Pancreas (tissue), 10 donors: ENCODE measurements at regions not wholly inside any gene's neighbourhood (a gene's known extent, or its start where the extent isn't known, plus 50 kb on each side); places are given as distances from the start of the nearest gene placed in this dataset.

ENCODE experiments used
- ATAC-seq, 4 donors: fragments of 200-7000 bp; cut with Tn5 transposase; one replicate each; pipeline versions ENCODE4 v1.8.0 to v1.9.1; 2020; ENCODE audit warnings: mild to moderate bottlenecking in 4 of 4, moderate library complexity in 4 of 4
- DNase-seq, 6 donors: peaks; one replicate each; pipeline ENCODE4 v3.0.0-alpha.2; 2020
- FAIRE-seq: peaks from 2 replicates; lab custom pipeline; 2012; peaks lifted over from hg19 to GRCh38; lab: Jason Lieb, UNC
- H3K27ac ChIP-seq, 4 donors: fragments of 200-600 bp; sonication (generic); 1 replicate in 3 of 4; 2 replicates in 1 of 4; pipeline versions ENCODE4 v1.5.0 to v1.8.0; 2020
- H3K27me3 ChIP-seq, 4 donors: fragments of 200-600 bp; one replicate each; pipeline ENCODE4 v1.8.0; 2021
- H3K36me3 ChIP-seq, 3 donors: fragments of 200-600 bp; sonication (generic) in 1 of 3; one replicate each; pipeline versions ENCODE4 v1.5.0 to v1.8.0; 2020 to 2021
- H3K4me1 ChIP-seq, 3 donors: fragments of 200-600 bp; one replicate each; pipeline ENCODE4 v1.8.0; 2021
- H3K4me3 ChIP-seq, 4 donors: fragments of 200-600 bp; sonication (generic) in 2 of 4; one replicate each; pipeline versions ENCODE4 v1.5.0 to v1.8.0; 2020 to 2021
- H3K9me3 ChIP-seq, 4 donors: fragments of 200-600 bp; one replicate each; pipeline ENCODE4 v1.8.0; 2021
- WGBS, 2 donors: extraction: QIAGEN DNeasy Blood & Tissue Kit; methylation state at CpG; one replicate each; pipeline ENCODE4 v1.1.7; 2013; 5-methylcytosine and 5-hydroxymethylcytosine counted together
- intact Hi-C, 3 donors: fragments of 100-400 bp; cut with DNase I; formaldehyde crosslinking; loops; one replicate each; pipeline versions ENCODE4 v1.11.1 to v1.14.2; 2022
- TF ChIP-seq, protein P1 (sequence below), 4 donors: fragments of 200-600 bp; sonication (generic) in 3 of 4; IDR thresholded peaks; one replicate each; pipeline versions ENCODE4 v1.5.0 to v1.8.0; 2021; ENCODE audit warnings: antibody characterized with exemption in 4 of 4
- donor health status: healthy with polysubstance abuse.
- donor health status: DM: no; HTN: no; CAD: no; lungs with moderate emphysema.
- donor health status: DM: no; HTN: no; CAD: no.
- donor health status: control.
- donor health status: control.
- donor health status: Bipolar disorder and iron deficiency.
- donor health status: DM: yes; HTN: yes; CAD: no.
- donor health status: DM: no; HTN: no; CAD: no.
- donor health status: DM: no; HTN: no; CAD: no.
- donor health status: DM: yes; HTN: yes; CAD: no.

DNA sequence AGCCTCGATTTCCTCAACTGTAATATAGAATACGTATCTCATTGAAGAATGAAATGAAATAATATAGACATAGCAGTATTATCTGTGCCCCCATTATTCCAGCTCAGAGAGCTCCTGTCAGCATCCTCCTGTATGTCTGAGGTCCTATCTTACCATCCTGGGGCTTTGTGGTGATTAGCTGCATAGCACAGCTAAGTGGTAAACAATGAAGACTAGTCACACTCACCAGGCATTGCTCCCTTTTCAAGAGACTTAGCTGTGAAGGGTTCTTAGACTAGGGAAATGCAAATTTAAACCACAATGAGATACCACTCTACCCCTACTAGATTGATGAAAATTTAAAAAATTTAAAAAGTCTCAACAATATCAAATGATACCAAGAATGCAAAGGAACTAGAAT is 172.9 kb downstream of the SLC39A8 start:
- DNase-seq (no peak), ATAC-seq (no peak), FAIRE-seq (no peak)
- intact Hi-C loops: no loop called here
- TF ChIP-seq, protein P1, sequence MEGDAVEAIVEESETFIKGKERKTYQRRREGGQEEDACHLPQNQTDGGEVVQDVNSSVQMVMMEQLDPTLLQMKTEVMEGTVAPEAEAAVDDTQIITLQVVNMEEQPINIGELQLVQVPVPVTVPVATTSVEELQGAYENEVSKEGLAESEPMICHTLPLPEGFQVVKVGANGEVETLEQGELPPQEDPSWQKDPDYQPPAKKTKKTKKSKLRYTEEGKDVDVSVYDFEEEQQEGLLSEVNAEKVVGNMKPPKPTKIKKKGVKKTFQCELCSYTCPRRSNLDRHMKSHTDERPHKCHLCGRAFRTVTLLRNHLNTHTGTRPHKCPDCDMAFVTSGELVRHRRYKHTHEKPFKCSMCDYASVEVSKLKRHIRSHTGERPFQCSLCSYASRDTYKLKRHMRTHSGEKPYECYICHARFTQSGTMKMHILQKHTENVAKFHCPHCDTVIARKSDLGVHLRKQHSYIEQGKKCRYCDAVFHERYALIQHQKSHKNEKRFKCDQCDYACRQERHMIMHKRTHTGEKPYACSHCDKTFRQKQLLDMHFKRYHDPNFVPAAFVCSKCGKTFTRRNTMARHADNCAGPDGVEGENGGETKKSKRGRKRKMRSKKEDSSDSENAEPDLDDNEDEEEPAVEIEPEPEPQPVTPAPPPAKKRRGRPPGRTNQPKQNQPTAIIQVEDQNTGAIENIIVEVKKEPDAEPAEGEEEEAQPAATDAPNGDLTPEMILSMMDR (IDR thresholded peaks at IDR 0.05): no peak
- no peaks in the 10 kb centered on the region for H3K9me3 ChIP-seq
- H3K27ac ChIP-seq: no peak overlapping the region
- H3K4me3 ChIP-seq: no peak overlapping the region
- 66 to 74% methylated on average over 2 of the region's 2 CpGs for WGBS, 2 donors
- no peaks in the 10 kb centered on the region for H3K27me3 ChIP-seq
- no peaks in the 10 kb centered on the region for H3K4me1 ChIP-seq
- no peaks in the 10 kb centered on the region for H3K36me3 ChIP-seq

DNA sequence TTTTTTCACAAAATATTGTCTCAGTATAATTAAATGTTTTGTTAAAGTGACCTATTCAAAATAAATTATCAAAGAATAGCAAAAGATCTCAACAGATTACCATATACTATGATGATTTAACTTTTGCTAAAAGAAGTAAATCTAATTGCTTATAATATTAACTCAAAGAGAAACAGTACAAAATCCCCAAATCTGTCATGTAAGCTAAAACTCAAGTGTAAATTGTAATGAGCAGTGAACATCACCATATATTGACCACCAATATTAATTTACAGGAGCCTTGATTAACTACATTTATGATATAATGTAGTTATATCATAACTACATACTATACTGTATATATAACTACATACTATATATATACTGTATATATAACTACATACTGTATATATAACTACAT is 174.4 kb downstream of the SLC39A8 start:
- intact Hi-C loops: no loop called here
- DNase-seq (no peak), ATAC-seq (no peak), FAIRE-seq (peak; percentile 85)
- Histone ChIP-seq H3K4me3 (no peak overlapping the region), H3K27me3 (no peaks in the 10 kb centered on the region), H3K36me3 (no peaks in the 10 kb centered on the region), H3K9me3 (no peaks in the 10 kb centered on the region), H3K27ac (no peak overlapping the region), H3K4me1 (no peaks in the 10 kb centered on the region)
- TF ChIP-seq, protein P1 (IDR thresholded peaks at IDR 0.05): no peak

DNA sequence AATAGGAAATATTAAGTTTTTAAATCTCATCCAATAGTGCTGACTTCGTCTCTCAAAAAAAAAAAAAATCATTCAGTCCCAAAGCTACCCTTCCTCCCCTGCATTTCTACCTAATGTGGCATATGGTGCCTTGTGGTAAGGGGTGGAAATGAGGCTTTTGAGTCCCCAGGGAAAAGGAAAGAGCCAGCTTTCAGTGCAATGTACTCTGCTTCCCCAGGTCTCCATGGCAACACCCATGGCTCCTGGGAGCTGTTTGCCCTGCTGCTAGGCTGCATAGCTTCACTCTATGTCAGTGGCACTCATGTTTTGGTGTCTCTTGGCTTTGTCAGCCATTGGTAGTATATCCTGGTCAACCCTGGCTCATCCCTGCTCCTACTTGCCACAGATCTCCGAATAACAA is 175.9 kb downstream of the SLC39A8 start:
- no peak for FAIRE-seq
- 56 to 61% methylated on average over 2 of the region's 2 CpGs for WGBS, 2 donors

GRCh38 chr4:102168580-102168979 is 176.7 kb downstream of the SLC39A8 start:
- WGBS, 2 donors: 75 to 76% methylated on average over 4 of the region's 4 CpGs
- intact Hi-C loops: no loop called here
- DNase-seq (no peak), FAIRE-seq (no peak), ATAC-seq (no peak)
- Histone ChIP-seq H3K27me3 (no peaks in the 10 kb centered on the region), H3K27ac (no peak overlapping the region), H3K4me1 (no peaks in the 10 kb centered on the region), H3K4me3 (no peak overlapping the region), H3K9me3 (no peaks in the 10 kb centered on the region), H3K36me3 (no peaks in the 10 kb centered on the region)
- TF ChIP-seq, protein P1 (IDR thresholded peaks at IDR 0.05): no peak

More for the DNA sequence above, 175.9 kb downstream of the SLC39A8 start:
- no peaks in the 10 kb centered on the region for H3K4me1 ChIP-seq
- intact Hi-C loops: no loop called here
- H3K4me3 ChIP-seq: no peak overlapping the region
- no peaks in the 10 kb centered on the region for H3K27me3 ChIP-seq
- no peaks in the 10 kb centered on the region for H3K9me3 ChIP-seq
- ATAC-seq (peak in 2 of 4 donors; percentile 65 to 72), DNase-seq (no peak)
- TF ChIP-seq, protein P1 (IDR thresholded peaks at IDR 0.05): no peak
- H3K36me3 ChIP-seq: no peaks in the 10 kb centered on the region
- H3K27ac ChIP-seq: no peak overlapping the region

- WGBS, 2 donors: 70 to 73% methylated on average over 8 of the region's 8 CpGs
- no peaks in the 10 kb centered on the region for H3K36me3 ChIP-seq
- intact Hi-C loops: no loop called here
- H3K27me3 ChIP-seq: no peaks in the 10 kb centered on the region
- no peaks in the 10 kb centered on the region for H3K9me3 ChIP-seq
- H3K4me3 ChIP-seq: no peak overlapping the region
- H3K27ac ChIP-seq: no peak overlapping the region
- ATAC-seq: no peak
- TF ChIP-seq, protein P1 (IDR thresholded peaks at IDR 0.05): no peak
- H3K4me1 ChIP-seq: no peaks in the 10 kb centered on the region
- no peak for DNase-seq
- no peak for FAIRE-seq
Measured at GRCh38 chr4:102165584-102165983, 179.7 kb downstream of the SLC39A8 start.
